Karpas-422 (cell line): ENCODE measurements at regions not wholly inside any gene's neighbourhood (a gene's known extent, or its start where the extent isn't known, plus 50 kb on each side); places are given as distances from the start of the nearest gene placed in this dataset.

Source experiments
- DNase-seq: peaks from one replicate; pipeline ENCODE4 v3.0.0-alpha.2; 2015
- H2AFZ ChIP-seq: fragments of 200-600 bp; sonication (generic); 2 replicates; pipeline ENCODE4 v1.6.1; 2014; ENCODE audit warnings: antibody characterized with exemption, low read length, mixed read lengths
- H3K27ac ChIP-seq: fragments of 200-600 bp; sonication (generic); 2 replicates; pipeline ENCODE4 v1.5.1; 2014; ENCODE audit warnings: mild to moderate bottlenecking, low read length, moderate library complexity
- H3K27me3 ChIP-seq: fragments of 200-600 bp; sonication (generic); 2 replicates; pipeline ENCODE4 v1.6.1; 2014; ENCODE audit warnings: low read length, mixed read lengths
- H3K36me3 ChIP-seq: fragments of 200-600 bp; sonication (generic); 2 replicates; pipeline ENCODE4 v1.6.1; 2014; ENCODE audit warnings: low read length, mixed read lengths; ENCODE audit not compliant: insufficient read depth
- H3K4me1 ChIP-seq: fragments of 200-600 bp; sonication (generic); 2 replicates; pipeline ENCODE4 v1.6.1; 2014; ENCODE audit warnings: mild to moderate bottlenecking, low read length, mixed read lengths
- H3K4me2 ChIP-seq: fragments of 200-600 bp; sonication (generic); 2 replicates; pipeline ENCODE4 v1.6.1; 2014; ENCODE audit warnings: low read length, low read depth, mild to moderate bottlenecking; ENCODE audit not compliant: poor library complexity, severe bottlenecking
- H3K4me3 ChIP-seq: fragments of 200-600 bp; sonication (generic); 2 replicates; pipeline ENCODE4 v1.5.1; 2014; ENCODE audit warnings: mild to moderate bottlenecking, antibody characterized with exemption, low read length, mixed read lengths
- H3K79me2 ChIP-seq: fragments of 200-600 bp; sonication (generic); 2 replicates; pipeline ENCODE4 v1.6.1; 2014; ENCODE audit warnings: mild to moderate bottlenecking, low read length, mixed read lengths
- H3K9ac ChIP-seq: fragments of 200-600 bp; sonication (generic); 2 replicates; pipeline ENCODE4 v1.6.0; 2014; ENCODE audit warnings: low read length
- H3K9me2 ChIP-seq: fragments of 200-600 bp; sonication (generic), shearing (Covaris generic); replicated peaks from 2 replicates; pipeline ENCODE4 v1.6.0; 2014; ENCODE audit warnings: mild to moderate bottlenecking, low read length, moderate library complexity; ENCODE audit not compliant: insufficient read depth
- H3K9me3 ChIP-seq: fragments of 300-700, 200-600 bp; sonication (generic); 2 replicates; pipeline ENCODE4 v1.6.1; 2014; ENCODE audit warnings: low read length, mixed read lengths
- H4K20me1 ChIP-seq: fragments of 200-600 bp; sonication (generic); 2 replicates; pipeline ENCODE4 v1.6.1; 2014; ENCODE audit warnings: mild to moderate bottlenecking, antibody characterized with exemption, low read length, low read depth; ENCODE audit not compliant: insufficient read depth

- no peaks in the 10 kb centered on the region for H3K9me3 ChIP-seq
- H3K9ac ChIP-seq: no peak overlapping the region
- H4K20me1 ChIP-seq: no peaks in the 10 kb centered on the region
- no peaks in the 10 kb centered on the region for H3K79me2 ChIP-seq
- H2AFZ ChIP-seq: no peak overlapping the region
- no peak overlapping the region for H3K4me3 ChIP-seq
- H3K27ac ChIP-seq: no peak overlapping the region
- no peaks in the 10 kb centered on the region for H3K9me2 ChIP-seq
- DNase-seq: no peak
- no peaks in the 10 kb centered on the region for H3K36me3 ChIP-seq
- no peak overlapping the region for H3K4me2 ChIP-seq
- H3K27me3 ChIP-seq: no peaks in the 10 kb centered on the region
- no peaks in the 10 kb centered on the region for H3K4me1 ChIP-seq
Observed at GRCh38 chr6:147116056-147116455, 88.2 kb upstream of the STXBP5 start.

- Histone ChIP-seq H3K9ac (no peak overlapping the region), H3K27me3 (no peaks in the 10 kb centered on the region), H3K79me2 (no peaks in the 10 kb centered on the region), H3K9me2 (no peaks in the 10 kb centered on the region), H3K9me3 (no peaks in the 10 kb centered on the region), H3K27ac (no peak overlapping the region), H3K4me3 (no peak overlapping the region), H3K36me3 (no peaks in the 10 kb centered on the region), H4K20me1 (no peaks in the 10 kb centered on the region), H2AFZ (no peak overlapping the region), H3K4me2 (no peak overlapping the region), H3K4me1 (no peaks in the 10 kb centered on the region)
- DNase-seq: no peak
Observed at GRCh38 chr6:147117011-147117410, 87.2 kb upstream of the STXBP5 start.

GRCh38 chr6:147117580-147117979 is 86.6 kb upstream of the STXBP5 start:
- no peaks in the 10 kb centered on the region for H3K27me3 ChIP-seq
- no peak overlapping the region for H3K9ac ChIP-seq
- no peaks in the 10 kb centered on the region for H3K9me3 ChIP-seq
- H4K20me1 ChIP-seq: no peaks in the 10 kb centered on the region
- no peak overlapping the region for H3K27ac ChIP-seq
- no peaks in the 10 kb centered on the region for H3K9me2 ChIP-seq
- H3K4me2 ChIP-seq: no peak overlapping the region
- DNase-seq: no peak
- H3K4me3 ChIP-seq: no peak overlapping the region
- H3K79me2 ChIP-seq: no peaks in the 10 kb centered on the region
- H3K36me3 ChIP-seq: no peaks in the 10 kb centered on the region
- H2AFZ ChIP-seq: no peak overlapping the region
- H3K4me1 ChIP-seq: no peaks in the 10 kb centered on the region

GRCh38 chr6:147119310-147119709 is 84.9 kb upstream of the STXBP5 start:
- H3K9me3 ChIP-seq: no peaks in the 10 kb centered on the region
- no peak overlapping the region for H3K9ac ChIP-seq
- H4K20me1 ChIP-seq: no peaks in the 10 kb centered on the region
- H3K4me1 ChIP-seq: no peaks in the 10 kb centered on the region
- no peaks in the 10 kb centered on the region for H3K36me3 ChIP-seq
- no peak for DNase-seq
- no peaks in the 10 kb centered on the region for H3K79me2 ChIP-seq
- H3K9me2 ChIP-seq: no peaks in the 10 kb centered on the region
- no peak overlapping the region for H3K27ac ChIP-seq
- H3K4me3 ChIP-seq: no peak overlapping the region
- no peak overlapping the region for H2AFZ ChIP-seq
- H3K4me2 ChIP-seq: no peak overlapping the region
- H3K27me3 ChIP-seq: no peaks in the 10 kb centered on the region

GRCh38 chr6:147122823-147123222 is 81.4 kb upstream of the STXBP5 start:
- no peak overlapping the region for H3K9ac ChIP-seq
- DNase-seq: no peak
- H4K20me1 ChIP-seq: no peaks in the 10 kb centered on the region
- H3K79me2 ChIP-seq: no peaks in the 10 kb centered on the region
- H3K4me3 ChIP-seq: no peak overlapping the region
- no peaks in the 10 kb centered on the region for H3K9me2 ChIP-seq
- no peaks in the 10 kb centered on the region for H3K4me1 ChIP-seq
- no peak overlapping the region for H3K27ac ChIP-seq
- H3K9me3 ChIP-seq: no peaks in the 10 kb centered on the region
- no peak overlapping the region for H3K4me2 ChIP-seq
- no peak overlapping the region for H2AFZ ChIP-seq
- H3K27me3 ChIP-seq: no peaks in the 10 kb centered on the region
- H3K36me3 ChIP-seq: no peaks in the 10 kb centered on the region

- Histone ChIP-seq H3K4me2 (no peak overlapping the region), H3K9me2 (no peaks in the 10 kb centered on the region), H3K9me3 (no peaks in the 10 kb centered on the region), H3K27me3 (no peaks in the 10 kb centered on the region), H2AFZ (no peak overlapping the region), H4K20me1 (no peaks in the 10 kb centered on the region), H3K27ac (no peak overlapping the region), H3K4me1 (no peaks in the 10 kb centered on the region), H3K79me2 (no peaks in the 10 kb centered on the region), H3K4me3 (no peak overlapping the region), H3K9ac (no peak overlapping the region), H3K36me3 (no peaks in the 10 kb centered on the region)
- no peak for DNase-seq
Observed at GRCh38 chr6:147126618-147127022, 77.6 kb upstream of the STXBP5 start.

- Histone ChIP-seq H4K20me1 (no peaks in the 10 kb centered on the region), H3K9me2 (no peaks in the 10 kb centered on the region), H3K79me2 (no peaks in the 10 kb centered on the region), H3K27me3 (no peaks in the 10 kb centered on the region), H3K9ac (no peak overlapping the region), H2AFZ (no peak overlapping the region), H3K4me2 (no peak overlapping the region), H3K9me3 (no peaks in the 10 kb centered on the region), H3K36me3 (no peaks in the 10 kb centered on the region), H3K27ac (no peak overlapping the region), H3K4me3 (no peak overlapping the region), H3K4me1 (no peaks in the 10 kb centered on the region)
- DNase-seq: no peak
Observed at GRCh38 chr6:147127587-147127986, 76.6 kb upstream of the STXBP5 start.

- no peaks in the 10 kb centered on the region for H3K27me3 ChIP-seq
- no peaks in the 10 kb centered on the region for H3K36me3 ChIP-seq
- H3K9me2 ChIP-seq: no peaks in the 10 kb centered on the region
- no peaks in the 10 kb centered on the region for H3K4me1 ChIP-seq
- H2AFZ ChIP-seq: no peak overlapping the region
- no peak overlapping the region for H3K9ac ChIP-seq
- no peaks in the 10 kb centered on the region for H3K9me3 ChIP-seq
- no peak overlapping the region for H3K4me2 ChIP-seq
- no peaks in the 10 kb centered on the region for H3K79me2 ChIP-seq
- no peaks in the 10 kb centered on the region for H4K20me1 ChIP-seq
- DNase-seq: no peak
- no peak overlapping the region for H3K4me3 ChIP-seq
- H3K27ac ChIP-seq: no peak overlapping the region
Observed at GRCh38 chr6:147128056-147128455, 76.2 kb upstream of the STXBP5 start.

- no peak overlapping the region for H3K9ac ChIP-seq
- no peaks in the 10 kb centered on the region for H3K9me3 ChIP-seq
- no peak for DNase-seq
- no peaks in the 10 kb centered on the region for H4K20me1 ChIP-seq
- no peaks in the 10 kb centered on the region for H3K36me3 ChIP-seq
- H3K27ac ChIP-seq: no peak overlapping the region
- no peak overlapping the region for H3K4me3 ChIP-seq
- no peaks in the 10 kb centered on the region for H3K79me2 ChIP-seq
- H2AFZ ChIP-seq: no peak overlapping the region
- no peaks in the 10 kb centered on the region for H3K4me1 ChIP-seq
- H3K9me2 ChIP-seq: no peaks in the 10 kb centered on the region
- H3K27me3 ChIP-seq: no peaks in the 10 kb centered on the region
- H3K4me2 ChIP-seq: no peak overlapping the region
Observed at GRCh38 chr6:147131532-147132128, 72.6 kb upstream of the STXBP5 start.
